Trophoblast cell (in vitro differentiated cells and primary cell): ENCODE measurements at regions not wholly inside any gene's neighbourhood (a gene's known extent, or its start where the extent isn't known, plus 50 kb on each side); places are given as distances from the start of the nearest gene placed in this dataset.

Experiments used
- DNase-seq, 2 donors: peaks; one replicate each; pipeline ENCODE4 v3.0.0-alpha.2; 2016
- H2AFZ ChIP-seq: 2 replicates; pipeline ENCODE4 v1.6.1; 2013; ENCODE audit warnings: low read length, moderate library complexity, mild to moderate bottlenecking; ENCODE audit not compliant: insufficient read depth, poor library complexity
- H2AK5ac ChIP-seq: 2 replicates; pipeline ENCODE4 v1.6.1; 2013; ENCODE audit warnings: mild to moderate bottlenecking, low read length
- H2BK120ac ChIP-seq: 2 replicates; pipeline ENCODE4 v1.6.1; 2013; ENCODE audit warnings: low read length, mild to moderate bottlenecking, moderate library complexity; ENCODE audit not compliant: insufficient read depth, poor library complexity
- H2BK12ac ChIP-seq: 2 replicates; pipeline ENCODE4 v1.6.1; 2013; ENCODE audit warnings: mild to moderate bottlenecking, low read length, moderate library complexity
- H2BK5ac ChIP-seq: 2 replicates; pipeline ENCODE4 v1.6.1; 2013; ENCODE audit warnings: low read length, low read depth, moderate library complexity, mild to moderate bottlenecking; ENCODE audit not compliant: poor library complexity
- H3K14ac ChIP-seq: 2 replicates; pipeline ENCODE4 v1.6.1; 2013; ENCODE audit warnings: mild to moderate bottlenecking, low read length
- H3K18ac ChIP-seq: 2 replicates; pipeline ENCODE4 v1.6.1; 2013; ENCODE audit warnings: mild to moderate bottlenecking, low read length
- H3K23ac ChIP-seq: 2 replicates; pipeline ENCODE4 v1.6.1; 2013; ENCODE audit warnings: low read length
- H3K27ac ChIP-seq: 2 replicates; pipeline ENCODE4 v1.5.1; 2013; ENCODE audit warnings: low read depth, mild to moderate bottlenecking, inconsistent platforms, low read length, moderate library complexity
- H3K27me3 ChIP-seq: 2 replicates; pipeline ENCODE4 v1.6.1; 2013; ENCODE audit warnings: inconsistent platforms, mild to moderate bottlenecking, low read length, moderate library complexity; ENCODE audit not compliant: insufficient read depth
- H3K36me3 ChIP-seq, 2 experiments: 1 replicate in 1 of 2; 2 replicates in 1 of 2; pipeline ENCODE4 v1.6.1; 2013; ENCODE audit warnings: low read length in 2 of 2, mild to moderate bottlenecking in 2 of 2, moderate library complexity in 1 of 2; ENCODE audit not compliant: insufficient read depth in 2 of 2, control insufficient read depth in 1 of 2
- H3K4ac ChIP-seq: 2 replicates; pipeline ENCODE4 v1.6.1; 2013; ENCODE audit warnings: low read depth, mild to moderate bottlenecking, low read length, moderate library complexity
- H3K4me1 ChIP-seq, 2 experiments: 1 replicate in 1 of 2; 2 replicates in 1 of 2; pipeline ENCODE4 v1.6.1; 2013; ENCODE audit warnings: low read length in 2 of 2, mild to moderate bottlenecking in 2 of 2, moderate library complexity in 1 of 2; ENCODE audit not compliant: insufficient read depth in 2 of 2, control insufficient read depth in 1 of 2
- H3K4me2 ChIP-seq: 2 replicates; pipeline ENCODE4 v1.6.1; 2013; ENCODE audit warnings: inconsistent platforms, mild to moderate bottlenecking, low read length, moderate library complexity
- H3K4me3 ChIP-seq: 2 replicates; pipeline ENCODE4 v1.5.1; 2013; ENCODE audit warnings: mild to moderate bottlenecking, low read depth, low read length, inconsistent platforms
- H3K79me1 ChIP-seq: one replicate; pipeline ENCODE4 v1.6.1; 2013; ENCODE audit warnings: low read length
- H3K79me2 ChIP-seq: 2 replicates; pipeline ENCODE4 v1.6.1; 2013; ENCODE audit warnings: low read length, mild to moderate bottlenecking; ENCODE audit not compliant: control insufficient read depth, insufficient read depth, poor library complexity
- H3K9ac ChIP-seq: 2 replicates; pipeline ENCODE4 v1.6.1; 2013; ENCODE audit warnings: mild to moderate bottlenecking, low read length
- H3K9me3 ChIP-seq: 2 replicates; pipeline ENCODE4 v1.6.1; 2013; ENCODE audit warnings: low read depth, mild to moderate bottlenecking, control low read depth, inconsistent platforms, low read length; ENCODE audit not compliant: insufficient read depth
- H4K12ac ChIP-seq: 2 replicates; pipeline ENCODE4 v1.6.1; 2013; ENCODE audit warnings: low read depth, mild to moderate bottlenecking, low read length, moderate library complexity
- H4K8ac ChIP-seq: 2 replicates; pipeline ENCODE4 v1.6.1; 2013; ENCODE audit warnings: low read depth, mild to moderate bottlenecking, low read length, moderate library complexity
- H4K91ac ChIP-seq: one replicate; pipeline ENCODE4 v1.6.1; 2013; ENCODE audit warnings: low read depth, mild to moderate bottlenecking, low read length, moderate library complexity
- WGBS: extraction: QIAGEN DNeasy Blood & Tissue Kit; methylation state at CpG from one replicate; pipeline ENCODE4 v1.1.7; 2013; ENCODE audit warnings: missing lambda C conversion rate; ENCODE audit not compliant: insufficient read length, insufficient coverage; ENCODE audit errors: extremely low coverage; 5-methylcytosine and 5-hydroxymethylcytosine counted together

DNA sequence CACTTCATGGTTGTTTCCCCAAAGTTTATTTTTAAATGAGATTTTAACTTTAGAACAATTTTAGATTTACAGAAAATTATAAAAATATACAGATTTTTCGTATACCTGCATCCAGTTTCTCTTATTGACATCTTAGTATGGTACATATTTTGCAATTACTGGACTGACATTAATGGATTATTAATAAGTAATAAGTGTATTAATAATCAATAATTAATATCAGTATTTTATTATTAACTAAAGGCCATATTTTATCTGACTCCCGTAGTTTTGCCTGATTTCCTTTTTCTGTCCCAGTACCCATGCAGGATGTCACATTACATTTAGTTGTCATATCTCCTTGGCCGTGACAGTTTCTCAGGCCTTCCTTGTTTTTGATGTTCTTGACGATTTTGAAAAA is 307.0 kb downstream of the C6orf118 start:
- H2AFZ ChIP-seq = no peak overlapping the region
- no CpG with 5 or more reads among the region's 4 CpGs for WGBS

GRCh38 chr6:165001502-165002157 is 307.8 kb downstream of the C6orf118 start:
- Histone ChIP-seq H3K9ac (no peak overlapping the region), H4K91ac (no peak overlapping the region), H3K4me1 (no peaks in the 10 kb centered on the region), H3K18ac (no peak overlapping the region), H3K27ac (no peak overlapping the region), H2AFZ (no peak overlapping the region), H3K4me2 (no peak overlapping the region), H3K36me3 (no peaks in the 10 kb centered on the region), H3K14ac (no peak overlapping the region), H2BK12ac (no peak overlapping the region), H2BK5ac (no peak overlapping the region), H4K8ac (no peak overlapping the region), H3K79me1 (no peaks in the 10 kb centered on the region), H4K12ac (no peak overlapping the region), H3K27me3 (no peaks in the 10 kb centered on the region), H3K79me2 (no peaks in the 10 kb centered on the region), H3K23ac (no peak overlapping the region), H3K4ac (no peak overlapping the region), H3K9me3 (peaks cover 6% of the 10 kb centered on the region), H3K4me3 (no peak overlapping the region), H2AK5ac (no peak overlapping the region), H2BK120ac (no peak overlapping the region)
- no peak for DNase-seq
- no CpG with 5 or more reads among the region's 33 CpGs for WGBS

More for the DNA sequence above, 307.0 kb downstream of the C6orf118 start:
- Histone ChIP-seq H4K12ac (no peak overlapping the region), H4K8ac (no peak overlapping the region), H2BK5ac (no peak overlapping the region), H3K4ac (no peak overlapping the region), H3K9me3 (peaks cover 6% of the 10 kb centered on the region), H2BK120ac (no peak overlapping the region), H2BK12ac (no peak overlapping the region), H3K18ac (no peak overlapping the region), H3K23ac (no peak overlapping the region), H3K27me3 (no peaks in the 10 kb centered on the region), H3K9ac (no peak overlapping the region), H3K4me2 (no peak overlapping the region), H3K4me3 (no peak overlapping the region), H4K91ac (no peak overlapping the region), H3K27ac (no peak overlapping the region), H3K79me2 (no peaks in the 10 kb centered on the region), H3K14ac (no peak overlapping the region), H3K4me1 (no peaks in the 10 kb centered on the region), H2AK5ac (no peak overlapping the region), H3K79me1 (no peaks in the 10 kb centered on the region), H3K36me3 (no peaks in the 10 kb centered on the region)
- no peak for DNase-seq

DNA sequence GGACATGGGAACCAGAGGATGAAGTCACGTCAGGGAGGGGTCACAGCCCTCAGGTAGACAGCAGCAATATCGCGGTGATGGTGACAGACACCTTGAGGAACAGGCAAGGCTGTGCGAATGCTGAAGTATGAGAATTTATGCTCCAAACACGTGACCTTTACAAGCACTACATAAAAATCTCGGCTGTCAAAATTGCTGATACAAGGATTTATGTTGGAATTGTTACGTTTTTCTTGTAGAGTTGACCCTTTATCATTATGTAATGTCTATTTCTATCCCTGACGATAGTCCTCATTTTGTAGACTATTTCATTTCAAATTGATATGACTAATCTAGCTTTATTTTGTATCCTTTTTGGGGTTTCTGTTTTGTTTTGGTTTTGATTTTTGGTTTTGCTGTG is 311.1 kb downstream of the C6orf118 start:
- no peaks in the 10 kb centered on the region for H3K27me3 ChIP-seq
- H3K14ac ChIP-seq = no peak overlapping the region
- H2BK5ac ChIP-seq = no peak overlapping the region
- no peak overlapping the region for H2BK120ac ChIP-seq
- no peaks in the 10 kb centered on the region for H3K4me1 ChIP-seq
- no peaks in the 10 kb centered on the region for H3K79me2 ChIP-seq
- H3K79me1 ChIP-seq = no peaks in the 10 kb centered on the region
- no peak overlapping the region for H4K12ac ChIP-seq
- no peak overlapping the region for H3K4me2 ChIP-seq
- H3K9ac ChIP-seq = no peak overlapping the region
- no peak overlapping the region for H3K27ac ChIP-seq
- no CpG with 5 or more reads among the region's 8 CpGs for WGBS
- H4K91ac ChIP-seq = no peak overlapping the region
- no peaks in the 10 kb centered on the region for H3K36me3 ChIP-seq
- no peak overlapping the region for H2BK12ac ChIP-seq
- no peak overlapping the region for H3K4ac ChIP-seq
- no peak overlapping the region for H2AK5ac ChIP-seq
- no peak overlapping the region for H3K18ac ChIP-seq
- no peak for DNase-seq
- H2AFZ ChIP-seq = no peak overlapping the region
- H4K8ac ChIP-seq = no peak overlapping the region
- H3K9me3 ChIP-seq = peaks cover 2% of the 10 kb centered on the region
- no peak overlapping the region for H3K4me3 ChIP-seq
- H3K23ac ChIP-seq = no peak overlapping the region

GRCh38 chr6:164996838-164997237 is 312.6 kb downstream of the C6orf118 start:
- Histone ChIP-seq H3K79me2 (no peaks in the 10 kb centered on the region), H3K4me1 (no peaks in the 10 kb centered on the region), H4K91ac (no peak overlapping the region), H3K23ac (no peak overlapping the region), H3K9ac (no peak overlapping the region), H2BK5ac (no peak overlapping the region), H3K4me2 (no peak overlapping the region), H3K9me3 (peaks cover under 1% of the 10 kb centered on the region), H3K4me3 (no peak overlapping the region), H3K27me3 (no peaks in the 10 kb centered on the region), H2AFZ (no peak overlapping the region), H3K4ac (no peak overlapping the region), H3K79me1 (no peaks in the 10 kb centered on the region), H3K27ac (no peak overlapping the region), H4K8ac (no peak overlapping the region), H3K14ac (no peak overlapping the region), H2BK12ac (no peak overlapping the region), H2AK5ac (no peak overlapping the region), H3K18ac (no peak overlapping the region), H2BK120ac (no peak overlapping the region), H4K12ac (no peak overlapping the region), H3K36me3 (no peaks in the 10 kb centered on the region)
- DNase-seq = no peak
- WGBS = no CpG with 5 or more reads among the region's 6 CpGs
